A549 (cell line): ENCODE measurements at regions not wholly inside any gene's neighbourhood (a gene's known extent, or its start where the extent isn't known, plus 50 kb on each side); places are given as distances from the start of the nearest gene placed in this dataset.

Experiments used
- ATAC-seq, 2 experiments: fragments of 200-7000 bp in 1 of 2; fragments of >200 bp in 1 of 2; cut with Nextera tagmentation in 1 of 2; cut with Tn5 transposase in 1 of 2; 3 replicates each; pipeline versions ENCODE4 v1.8.0 to v1.9.1; 2018 to 2020; ENCODE audit warnings: mild to moderate bottlenecking in 1 of 2, moderate library complexity in 1 of 2
- CTCF ChIA-PET: fragments of 300-600 bp; sonication (Branson Sonifier 250); formaldehyde crosslinking; extraction: SDS; loops from one replicate; lab custom pipeline; 2021; ENCODE audit warnings: antibody characterized with exemption, inconsistent platforms; lab: Yijun Ruan, JAX
- POLR2A ChIA-PET: fragments of 350-600 bp; formaldehyde crosslinking; extraction: SDS; loops from one replicate; lab custom pipeline; 2021; ENCODE audit warnings: antibody characterized with exemption, inconsistent platforms; lab: Yijun Ruan, JAX
- DNase-seq, 2 experiments: peaks; one replicate each; pipeline versions ENCODE4 v3.0.0 to v3.0.0-alpha.2; 2011 to 2016; ENCODE audit warnings: low read depth in 1 of 2, low spot score in 1 of 2
- FAIRE-seq: peaks from 2 replicates; lab custom pipeline; 2011; peaks lifted over from hg19 to GRCh38; lab: Jason Lieb, UNC
- H3K27ac ChIP-seq, 2 experiments: fragments of >200 bp; sonication (Bioruptor Twin); formaldehyde crosslinking; 3 replicates each; pipeline ENCODE4 v1.5.1; 2016 to 2017
- H3K4me1 ChIP-seq: fragments of >200 bp; sonication (Bioruptor Twin); formaldehyde crosslinking; 3 replicates; pipeline ENCODE4 v1.6.1; 2016
- H3K4me2 ChIP-seq: fragments of >200 bp; sonication (Bioruptor Twin); formaldehyde crosslinking; 3 replicates; pipeline ENCODE4 v1.6.1; 2016
- H3K4me3 ChIP-seq: fragments of >200 bp; sonication (Bioruptor Twin); formaldehyde crosslinking; 3 replicates; pipeline ENCODE4 v1.5.1; 2016
- H3K9me3 ChIP-seq: fragments of >200 bp; sonication (Bioruptor Twin); formaldehyde crosslinking; 3 replicates; pipeline ENCODE4 v1.6.1; 2016
- CBX2 ChIP-seq: fragments of 200-600 bp; sonication (generic); IDR thresholded peaks from 2 replicates; pipeline ENCODE4 v1.6.1; 2016; ENCODE audit warnings: low read depth, mild to moderate bottlenecking, borderline replicate concordance
- CEBPB ChIP-seq, 2 experiments: fragments of >200 bp in 1 of 2; sonication (Bioruptor Twin) in 1 of 2; formaldehyde crosslinking in 1 of 2; IDR thresholded peaks; 2 replicates each; pipeline ENCODE4 v1.6.1; 2012 to 2016
- CHD2 ChIP-seq: fragments of 150-350 bp; IDR thresholded peaks from 2 replicates; pipeline ENCODE4 v1.6.1; 2014; ENCODE audit warnings: low read length; ENCODE audit not compliant: partially characterized antibody
- CHD4 ChIP-seq: fragments of 200-600 bp; sonication (generic); IDR thresholded peaks from 2 replicates; pipeline ENCODE4 v1.6.1; 2016; ENCODE audit warnings: antibody characterized with exemption, mild to moderate bottlenecking, borderline replicate concordance
- CTCF ChIP-seq: fragments of >200 bp; sonication (Bioruptor Twin); formaldehyde crosslinking; IDR thresholded peaks from 3 replicates; pipeline ENCODE4 v1.5.1; 2016
- EP300 ChIP-seq, 2 experiments: fragments of >200 bp; sonication (Bioruptor Twin); formaldehyde crosslinking; IDR thresholded peaks; 2 replicates in 1 of 2; 3 replicates in 1 of 2; pipeline ENCODE4 v1.6.1; 2016 to 2017
- ESRRA ChIP-seq: fragments of 150-350 bp; IDR thresholded peaks from 2 replicates; pipeline ENCODE4 v1.6.1; 2014; ENCODE audit warnings: mild to moderate bottlenecking, low read length, borderline replicate concordance
- FOSL2 ChIP-seq, 2 experiments: fragments of 450-650 bp in 1 of 2; fragments of >200 bp in 1 of 2; sonication (Bioruptor Twin) in 1 of 2; formaldehyde crosslinking; IDR thresholded peaks; 2 replicates each; pipeline versions ENCODE4 v1.5.0 to v1.6.1; 2016 to 2020; ENCODE audit warnings: mild to moderate bottlenecking in 1 of 2, moderate library complexity in 1 of 2
- FOXS1 ChIP-seq: fragments of 250-450 bp; sonication (Bioruptor Pico); IDR thresholded peaks from 2 replicates; pipeline ENCODE4 v1.5.0; 2020; ENCODE audit warnings: mild to moderate bottlenecking, moderate library complexity
- HDAC2 ChIP-seq: fragments of 200-600 bp; sonication (generic); IDR thresholded peaks from 2 replicates; pipeline ENCODE4 v1.6.1; 2016
- HOXB13 ChIP-seq: fragments of 250-450 bp; sonication (Bioruptor Pico); IDR thresholded peaks from 2 replicates; pipeline ENCODE4 v1.5.0; 2020; ENCODE audit warnings: low read depth, mild to moderate bottlenecking, moderate library complexity
- JUN ChIP-seq, 2 experiments: fragments of >200 bp; sonication (Bioruptor Twin); formaldehyde crosslinking; IDR thresholded peaks; 2 replicates in 1 of 2; 3 replicates in 1 of 2; pipeline ENCODE4 v1.6.1; 2016 to 2017
- KDM1A ChIP-seq: fragments of 200-600 bp; sonication (generic); IDR thresholded peaks from 2 replicates; pipeline ENCODE4 v1.6.1; 2016; ENCODE audit warnings: low read depth, mild to moderate bottlenecking
- MAZ ChIP-seq: fragments of 150-350 bp; IDR thresholded peaks from 2 replicates; pipeline ENCODE4 v1.6.1; 2014; ENCODE audit warnings: antibody characterized with exemption, low read depth, low read length, borderline replicate concordance
- MYC ChIP-seq: IDR thresholded peaks from 2 replicates; pipeline ENCODE4 v1.6.1; 2012; ENCODE audit warnings: mild to moderate bottlenecking, inconsistent platforms, low read length, improper control_type of control experiment, borderline replicate concordance
- NFE2L2 ChIP-seq: fragments of 150-350 bp; conservative IDR thresholded peaks from 2 replicates; pipeline ENCODE4 v1.6.1; 2014; ENCODE audit warnings: low read length
- NPAS2 ChIP-seq: fragments of 250-450 bp; sonication (Bioruptor Pico); IDR thresholded peaks from 2 replicates; pipeline ENCODE4 v1.8.0; 2022; ENCODE audit warnings: mild to moderate bottlenecking, moderate library complexity, borderline replicate concordance
- PBX3 ChIP-seq: IDR thresholded peaks from 2 replicates; pipeline ENCODE4 v1.6.1; 2012
- RARB ChIP-seq: fragments of 250-450 bp; sonication (Bioruptor Pico); IDR thresholded peaks from 2 replicates; pipeline ENCODE4 v1.8.0; 2021; ENCODE audit warnings: mild to moderate bottlenecking, moderate library complexity
- RCOR1 ChIP-seq: fragments of 150-350 bp; IDR thresholded peaks from 2 replicates; pipeline ENCODE4 v1.6.1; 2014; ENCODE audit warnings: antibody characterized with exemption, low read length, low read depth
- RNF2 ChIP-seq: fragments of 200-600 bp; sonication (generic); IDR thresholded peaks from 2 replicates; pipeline ENCODE4 v1.6.1; 2016; ENCODE audit warnings: low read depth, mild to moderate bottlenecking, antibody characterized with exemption, moderate library complexity, borderline replicate concordance
- TP53 ChIP-seq: fragments of 250-450 bp; sonication (Bioruptor Pico); IDR thresholded peaks from 2 replicates; pipeline ENCODE4 v1.5.0; 2021; ENCODE audit warnings: mild to moderate bottlenecking, moderate library complexity
- ZFP36 ChIP-seq: fragments of 450-650 bp; IDR thresholded peaks from 2 replicates; pipeline ENCODE4 v1.6.1; 2014; ENCODE audit warnings: borderline replicate concordance; ENCODE audit not compliant: partially characterized antibody
- ZSCAN20 ChIP-seq: fragments of 250-450 bp; sonication (Bioruptor Pico); IDR thresholded peaks from 2 replicates; pipeline ENCODE4 v1.8.0; 2022; ENCODE audit warnings: mild to moderate bottlenecking, moderate library complexity
- WGBS: methylation state at CpG from one replicate; pipeline ENCODE4 v1.1.6; 2017; ENCODE audit errors: missing lambda C conversion rate; 5-methylcytosine and 5-hydroxymethylcytosine counted together
- TF ChIP-seq, protein P1 (sequence below): IDR thresholded peaks from 2 replicates; pipeline ENCODE4 v1.6.1; 2012
- TF ChIP-seq, protein P2 (sequence below): fragments of 150-350 bp; IDR thresholded peaks from 2 replicates; pipeline ENCODE4 v1.6.1; 2014; ENCODE audit warnings: low read depth, mild to moderate bottlenecking, low read length
- TF ChIP-seq, protein P3 (sequence below): fragments of >200 bp; sonication (Bioruptor Twin); formaldehyde crosslinking; IDR thresholded peaks from 2 replicates; pipeline ENCODE4 v1.6.1; 2016

GRCh38 chr5:167271511-167271910 is 1019.9 kb upstream of the WWC1 start:
- ChIA-PET POLR2A (no interaction called here), CTCF (no interaction called here)
- no peaks in the 10 kb centered on the region for H3K4me1 ChIP-seq
- DNase-seq (no peak), FAIRE-seq (no peak), ATAC-seq (no peak)
- H3K27ac ChIP-seq, result no peak overlapping the region
- WGBS, result 67% methylated on average over 4 of the region's 4 CpGs
- no peak overlapping the region for H3K4me3 ChIP-seq
- no peaks in the 10 kb centered on the region for H3K9me3 ChIP-seq
- no peak for TF ChIP-seq MAZ
- no peak for TF ChIP-seq PBX3
- TF ChIP-seq, protein P1, sequence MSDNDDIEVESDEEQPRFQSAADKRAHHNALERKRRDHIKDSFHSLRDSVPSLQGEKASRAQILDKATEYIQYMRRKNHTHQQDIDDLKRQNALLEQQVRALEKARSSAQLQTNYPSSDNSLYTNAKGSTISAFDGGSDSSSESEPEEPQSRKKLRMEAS, result no peak
- no peak for TF ChIP-seq MYC
- no peak for TF ChIP-seq ZSCAN20 (CRISPR knock-in tag)
- TF ChIP-seq, protein P2, sequence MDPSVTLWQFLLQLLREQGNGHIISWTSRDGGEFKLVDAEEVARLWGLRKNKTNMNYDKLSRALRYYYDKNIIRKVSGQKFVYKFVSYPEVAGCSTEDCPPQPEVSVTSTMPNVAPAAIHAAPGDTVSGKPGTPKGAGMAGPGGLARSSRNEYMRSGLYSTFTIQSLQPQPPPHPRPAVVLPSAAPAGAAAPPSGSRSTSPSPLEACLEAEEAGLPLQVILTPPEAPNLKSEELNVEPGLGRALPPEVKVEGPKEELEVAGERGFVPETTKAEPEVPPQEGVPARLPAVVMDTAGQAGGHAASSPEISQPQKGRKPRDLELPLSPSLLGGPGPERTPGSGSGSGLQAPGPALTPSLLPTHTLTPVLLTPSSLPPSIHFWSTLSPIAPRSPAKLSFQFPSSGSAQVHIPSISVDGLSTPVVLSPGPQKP, result no peak
- TF ChIP-seq FOXS1, result no peak
- TF ChIP-seq CHD2, result no peak
- TF ChIP-seq CTCF, result no peak
- no peak for TF ChIP-seq FOSL2 (IDR thresholded peaks at IDR 0.05)
- no peak for TF ChIP-seq FOSL2 (CRISPR knock-in tag; IDR thresholded peaks at IDR 0.05)
- no peak overlapping the region for H3K4me2 ChIP-seq

DNA sequence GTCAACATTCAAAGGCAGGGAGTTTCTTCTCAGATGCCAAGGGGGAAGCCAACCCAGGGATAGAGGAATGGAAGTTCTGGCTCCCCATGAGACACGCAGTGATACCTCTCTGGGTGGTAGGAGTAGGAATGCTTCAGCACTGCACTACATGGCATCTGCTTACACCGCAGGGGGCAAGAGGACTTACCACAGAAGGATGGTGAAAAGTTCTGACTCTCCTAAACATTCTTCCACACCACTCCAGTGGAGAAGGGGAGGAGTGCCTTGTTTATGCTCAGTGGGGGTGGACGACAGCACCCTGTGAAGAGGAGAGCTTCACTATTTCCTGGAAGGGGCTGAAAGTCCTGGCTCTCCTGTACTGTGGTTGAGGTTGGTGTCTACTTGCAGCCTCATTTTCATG is 1011.3 kb upstream of the WWC1 start:
- ATAC-seq (no peak), FAIRE-seq (no peak), DNase-seq (no peak)
- TF ChIP-seq, protein P3, sequence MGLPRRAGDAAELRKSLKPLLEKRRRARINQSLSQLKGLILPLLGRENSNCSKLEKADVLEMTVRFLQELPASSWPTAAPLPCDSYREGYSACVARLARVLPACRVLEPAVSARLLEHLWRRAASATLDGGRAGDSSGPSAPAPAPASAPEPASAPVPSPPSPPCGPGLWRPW, result no peak
- no peak for TF ChIP-seq RCOR1
- no peak for TF ChIP-seq CHD2
- no peak for TF ChIP-seq ZSCAN20 (CRISPR knock-in tag)
- TF ChIP-seq CBX2, result no peak
- TF ChIP-seq EP300 (IDR thresholded peaks at IDR 0.05), result no peak
- TF ChIP-seq ESRRA, result no peak
- TF ChIP-seq JUN (IDR thresholded peaks at IDR 0.05), result no peak
- no peak for TF ChIP-seq MAZ
- TF ChIP-seq RNF2, result no peak
- no peak for TF ChIP-seq ZFP36
- TF ChIP-seq HDAC2, result no peak
- no peak for TF ChIP-seq CEBPB (IDR thresholded peaks at IDR 0.05)
- TF ChIP-seq NPAS2 (CRISPR knock-in tag), result no peak
- no peak for TF ChIP-seq KDM1A
- no peak for TF ChIP-seq HOXB13 (CRISPR knock-in tag)
- TF ChIP-seq CHD4, result no peak
- no peak for TF ChIP-seq RARB (CRISPR knock-in tag)
- TF ChIP-seq TP53, result no peak
- no peak for TF ChIP-seq NFE2L2
- WGBS, result 20% methylated on average over 3 of the region's 3 CpGs
- CTCF ChIA-PET, result interaction anchor here (0.7 kb wide), 1 partner anchor 1654 kb away, joined by 4 read pairs; no protein-coding TSS in a partner anchor
- Histone ChIP-seq H3K27ac (no peak overlapping the region), H3K4me2 (no peak overlapping the region), H3K4me3 (no peak overlapping the region), H3K4me1 (no peaks in the 10 kb centered on the region), H3K9me3 (no peaks in the 10 kb centered on the region)
- POLR2A ChIA-PET, result no interaction called here
